Hematopoietic multipotent progenitor cell treated with erythropoietin and hydrocortisone succinate and interleukin-3 and kit ligand, for 15 days (in vitro differentiated cells): ENCODE measurements at regions not wholly inside any gene's neighbourhood (a gene's known extent, or its start where the extent isn't known, plus 50 kb on each side); places are given as distances from the start of the nearest gene placed in this dataset.
"Not testable (repeated sequence)": the region's sequence is repeated elsewhere in the genome, so short reads cannot be mapped to it uniquely, and the experiment has no call there.

Source experiments
- DNase-seq: peaks from one replicate; pipeline ENCODE4 v3.0.0-alpha.2; 2015; ENCODE audit warnings: low spot score

GRCh38 chr13:21917086-21918015 is 246.5 kb downstream of the FGF9 start:
- DNase-seq = no peak

- DNase-seq = not testable (repeated sequence)
These were observed 249.9 kb downstream of the FGF9 start for GRCh38 chr13:21920802-21921201.

GRCh38 chr13:21924958-21925357 is 254.1 kb downstream of the FGF9 start:
- no peak for DNase-seq

GRCh38 chr13:21925720-21926119 is 254.8 kb downstream of the FGF9 start:
- DNase-seq = no peak

- no peak for DNase-seq
These were observed 258.5 kb downstream of the FGF9 start for GRCh38 chr13:21929400-21929799.

GRCh38 chr13:21930536-21930935 is 259.7 kb downstream of the FGF9 start:
- DNase-seq = no peak

- no peak for DNase-seq
These were observed 261.7 kb downstream of the FGF9 start for GRCh38 chr13:21932578-21932977.

- no peak for DNase-seq
These were observed 262.1 kb downstream of the FGF9 start for GRCh38 chr13:21932996-21933395.

- DNase-seq = no peak
These were observed 263.4 kb downstream of the FGF9 start for GRCh38 chr13:21934284-21934683.

GRCh38 chr13:21936674-21937073 is 265.8 kb downstream of the FGF9 start:
- DNase-seq = no peak

- DNase-seq = no peak
These were observed 267.3 kb downstream of the FGF9 start for GRCh38 chr13:21938168-21938567.

GRCh38 chr13:21938636-21939035 is 267.8 kb downstream of the FGF9 start:
- DNase-seq = no peak

GRCh38 chr13:21942061-21942460 is 271.2 kb downstream of the FGF9 start:
- DNase-seq = no peak

GRCh38 chr13:21944610-21945009 is 273.7 kb downstream of the FGF9 start:
- no peak for DNase-seq

- DNase-seq = no peak
These were observed 274.3 kb downstream of the FGF9 start for GRCh38 chr13:21945195-21945594.

- DNase-seq = no peak
These were observed 276.1 kb downstream of the FGF9 start for GRCh38 chr13:21946964-21947363.

- DNase-seq = no peak
These were observed 278.0 kb downstream of the FGF9 start for GRCh38 chr13:21948769-21949474.

GRCh38 chr13:21949818-21950429 is 279.1 kb downstream of the FGF9 start:
- DNase-seq = no peak

- DNase-seq = no peak
These were observed 285.8 kb downstream of the FGF9 start for GRCh38 chr13:21956666-21957065.

- DNase-seq = no peak
These were observed 287.0 kb downstream of the FGF9 start for GRCh38 chr13:21957833-21958232.

- no peak for DNase-seq
These were observed 289.2 kb downstream of the FGF9 start for GRCh38 chr13:21960108-21960507.

- DNase-seq = no peak
These were observed 293.8 kb downstream of the FGF9 start for GRCh38 chr13:21964686-21965085.

GRCh38 chr13:21965095-21965494 is 294.2 kb downstream of the FGF9 start:
- DNase-seq = no peak
